Immature natural killer cell (primary cell): ENCODE measurements at regions not wholly inside any gene's neighbourhood (a gene's known extent, or its start where the extent isn't known, plus 50 kb on each side); places are given as distances from the start of the nearest gene placed in this dataset.

Source experiments
- DNase-seq, 3 donors: peaks; one replicate each; pipeline ENCODE4 v3.0.0; 2022; ENCODE audit warnings: mixed read lengths in 1 of 3
- H3K27ac Mint-ChIP-seq, 6 donors: one replicate each; pipeline ENCODE4 v1.8.0; 2020; ENCODE audit warnings: mixed read lengths in 6 of 6, mild to moderate bottlenecking in 5 of 6, inconsistent platforms in 4 of 6, moderate library complexity in 3 of 6
- H3K27me3 Mint-ChIP-seq, 3 donors: one replicate each; pipeline ENCODE4 v1.8.0; 2020 to 2021; ENCODE audit warnings: low read depth in 3 of 3, mild to moderate bottlenecking in 3 of 3, mixed read lengths in 3 of 3, moderate library complexity in 3 of 3, inconsistent platforms in 1 of 3
- H3K36me3 Mint-ChIP-seq, 3 donors: one replicate each; pipeline ENCODE4 v1.8.0; 2020; ENCODE audit warnings: mixed read lengths in 3 of 3, inconsistent platforms in 2 of 3, mild to moderate bottlenecking in 2 of 3
- H3K4me1 Mint-ChIP-seq, 2 donors: one replicate each; pipeline ENCODE4 v1.8.0; 2020; ENCODE audit warnings: inconsistent platforms in 2 of 2, mild to moderate bottlenecking in 2 of 2, mixed read lengths in 2 of 2, moderate library complexity in 1 of 2
- H3K4me3 Mint-ChIP-seq, 5 donors: one replicate each; pipeline ENCODE4 v1.8.0; 2020; ENCODE audit warnings: mild to moderate bottlenecking in 5 of 5, mixed read lengths in 5 of 5, inconsistent platforms in 3 of 5, moderate library complexity in 3 of 5
- H3K9me3 Mint-ChIP-seq, 6 donors: one replicate each; pipeline ENCODE4 v1.8.0; 2020; ENCODE audit warnings: mild to moderate bottlenecking in 6 of 6, mixed read lengths in 6 of 6, inconsistent platforms in 4 of 6, moderate library complexity in 3 of 6

DNA sequence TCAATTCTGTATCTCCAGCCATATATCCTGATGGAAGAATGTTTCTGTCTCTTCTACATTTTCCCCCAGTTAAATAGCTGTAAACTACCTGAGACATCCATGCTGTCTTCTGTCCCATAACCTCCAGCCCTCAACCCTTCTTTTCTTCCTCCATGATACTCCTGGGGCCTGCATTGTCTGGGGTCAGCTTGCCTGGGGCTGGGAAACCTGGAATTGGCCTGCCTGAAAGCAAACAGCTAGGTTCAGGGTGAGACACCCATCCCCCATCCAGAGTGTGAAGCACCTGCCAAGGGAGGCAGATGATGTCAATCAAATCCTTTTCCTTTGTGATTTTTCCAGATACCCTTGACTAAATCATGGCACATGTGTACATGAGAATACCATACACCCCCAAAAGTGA is 313.7 kb upstream of the MGAT5 start:
- Mint-ChIP-seq H3K27me3 (peaks cover 0 to 12% (median 4%) of the 10 kb centered on the region in 3 donors), H3K4me1 (no peaks in the 10 kb centered on the region), H3K36me3 (no peaks in the 10 kb centered on the region), H3K9me3 (peaks cover 0 to 2% (median 0%) of the 10 kb centered on the region in 6 donors), H3K4me3 (no peak overlapping the region), H3K27ac (no peak overlapping the region)
- no peak for DNase-seq

DNA sequence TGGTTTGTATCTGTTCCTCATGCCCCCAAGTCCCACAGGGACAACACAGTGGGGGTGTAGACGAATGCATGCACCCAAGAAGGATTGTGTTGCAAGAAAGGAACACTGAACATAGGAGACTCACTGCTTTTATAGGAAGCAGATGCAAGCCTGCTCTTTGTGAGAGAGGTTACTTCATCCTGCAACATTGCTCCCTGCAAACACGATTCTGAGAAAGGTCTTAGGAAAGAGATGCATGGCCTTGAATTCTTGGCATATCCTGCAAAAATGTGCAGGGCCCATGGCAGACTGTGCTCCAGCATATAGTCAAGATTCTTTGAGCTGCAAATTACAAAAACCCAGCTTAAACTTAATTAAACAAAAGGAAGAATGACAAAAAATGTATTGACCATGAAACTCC is 312.2 kb upstream of the MGAT5 start:
- Mint-ChIP-seq H3K36me3 (no peaks in the 10 kb centered on the region), H3K27ac (no peak overlapping the region), H3K27me3 (peaks cover 0 to 9% (median 3%) of the 10 kb centered on the region in 3 donors), H3K4me1 (no peaks in the 10 kb centered on the region), H3K4me3 (no peak overlapping the region), H3K9me3 (peaks cover 0 to 2% (median 0%) of the 10 kb centered on the region in 6 donors)
- DNase-seq, result no peak

DNA sequence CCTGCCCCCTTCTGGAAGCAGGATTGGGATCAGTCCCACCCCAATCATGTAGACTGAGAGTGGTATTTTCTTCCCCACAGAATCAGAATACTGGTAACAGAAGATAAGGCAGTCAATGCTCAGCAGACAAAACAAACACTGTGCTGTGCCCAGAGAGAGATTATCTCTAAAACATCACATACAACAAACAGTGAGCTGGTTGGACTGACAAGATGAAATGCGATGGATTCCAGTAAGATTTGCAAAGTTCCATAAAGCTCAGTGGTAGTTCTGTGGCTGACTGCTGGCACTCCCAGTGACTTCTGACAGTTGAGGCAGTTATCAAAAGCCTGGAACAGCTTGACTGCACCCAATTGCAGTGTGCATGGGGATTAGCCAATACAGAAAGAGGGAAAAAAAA is 311.5 kb upstream of the MGAT5 start:
- Mint-ChIP-seq H3K27ac (no peak overlapping the region), H3K9me3 (peaks cover 0 to 2% (median 0%) of the 10 kb centered on the region in 6 donors), H3K36me3 (no peaks in the 10 kb centered on the region), H3K4me1 (no peaks in the 10 kb centered on the region), H3K4me3 (no peak overlapping the region), H3K27me3 (peaks cover 0 to 7% (median 3%) of the 10 kb centered on the region in 3 donors)
- DNase-seq, result no peak

DNA sequence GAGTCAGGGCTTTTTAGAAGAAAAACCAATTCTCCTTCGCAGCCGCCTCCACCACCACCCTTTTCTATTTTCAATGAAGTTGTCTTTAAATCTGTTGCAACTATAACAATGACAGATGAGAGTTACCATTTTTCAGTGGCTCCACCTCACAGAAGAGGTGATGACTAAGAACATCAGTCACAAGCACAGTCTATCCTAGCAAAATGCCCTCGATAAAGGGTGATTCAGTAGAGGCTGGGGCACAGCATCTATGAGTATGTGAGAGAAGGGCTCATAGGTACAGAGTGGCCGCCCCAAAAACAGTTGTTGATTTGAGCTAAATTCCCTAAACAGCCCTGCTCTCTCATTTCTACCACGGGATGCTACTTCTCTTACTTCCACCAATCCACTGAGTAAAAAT is 310.8 kb upstream of the MGAT5 start:
- H3K4me3 Mint-ChIP-seq, result no peak overlapping the region
- H3K36me3 Mint-ChIP-seq, result no peaks in the 10 kb centered on the region
- peaks cover 0 to 5% (median 3%) of the 10 kb centered on the region in 3 donors for H3K27me3 Mint-ChIP-seq
- no peak for DNase-seq
- H3K27ac Mint-ChIP-seq, result no peak overlapping the region
- H3K9me3 Mint-ChIP-seq, result peaks cover 0 to 2% (median 0%) of the 10 kb centered on the region in 6 donors
- no peaks in the 10 kb centered on the region for H3K4me1 Mint-ChIP-seq

GRCh38 chr2:133945089-133945488 is 308.8 kb upstream of the MGAT5 start:
- Mint-ChIP-seq H3K9me3 (peaks cover 0 to 2% (median 0%) of the 10 kb centered on the region in 6 donors), H3K4me1 (no peaks in the 10 kb centered on the region), H3K27ac (no peak overlapping the region), H3K4me3 (no peak overlapping the region), H3K27me3 (peaks cover 0 to 9% (median 3%) of the 10 kb centered on the region in 3 donors), H3K36me3 (no peaks in the 10 kb centered on the region)
- no peak for DNase-seq

GRCh38 chr2:133947057-133947456 is 306.8 kb upstream of the MGAT5 start:
- no peaks in the 10 kb centered on the region for H3K36me3 Mint-ChIP-seq
- peaks cover 0 to 2% (median 0%) of the 10 kb centered on the region in 6 donors for H3K9me3 Mint-ChIP-seq
- no peak overlapping the region for H3K27ac Mint-ChIP-seq
- peaks cover 0 to 12% (median 3%) of the 10 kb centered on the region in 3 donors for H3K27me3 Mint-ChIP-seq
- H3K4me1 Mint-ChIP-seq, result no peaks in the 10 kb centered on the region
- H3K4me3 Mint-ChIP-seq, result no peak overlapping the region
- no peak for DNase-seq

GRCh38 chr2:133948610-133949290 is 305.1 kb upstream of the MGAT5 start:
- DNase-seq, result no peak
- Mint-ChIP-seq H3K36me3 (no peaks in the 10 kb centered on the region), H3K4me3 (no peak overlapping the region), H3K9me3 (peaks cover 0 to 2% (median 0%) of the 10 kb centered on the region in 6 donors), H3K27ac (no peak overlapping the region), H3K27me3 (peaks cover 1 to 7% (median 3%) of the 10 kb centered on the region in 3 donors), H3K4me1 (no peaks in the 10 kb centered on the region)

DNA sequence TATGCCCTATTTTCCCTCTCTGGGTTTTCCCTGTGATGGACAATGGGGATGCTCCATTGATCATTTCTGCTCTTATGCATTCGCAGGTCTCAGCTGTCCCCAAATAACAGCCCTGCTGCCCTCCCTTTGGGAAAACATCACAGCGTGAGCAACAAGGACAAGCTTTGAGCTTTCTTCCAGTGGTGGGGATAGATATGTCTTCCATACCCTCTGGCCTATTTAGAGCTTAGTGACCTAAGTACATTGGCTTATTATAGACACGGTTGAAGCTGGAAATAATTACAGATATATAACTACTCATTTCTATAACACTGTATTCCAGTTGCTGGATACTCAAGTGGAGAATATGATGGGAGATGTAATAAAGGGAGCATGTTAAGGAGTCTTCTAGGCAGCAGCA is 304.3 kb upstream of the MGAT5 start:
- Mint-ChIP-seq H3K4me1 (no peaks in the 10 kb centered on the region), H3K36me3 (no peaks in the 10 kb centered on the region), H3K27ac (no peak overlapping the region), H3K4me3 (no peak overlapping the region), H3K27me3 (peaks cover 3 to 7% (median 3%) of the 10 kb centered on the region in 3 donors), H3K9me3 (peaks cover 0 to 1% (median 0%) of the 10 kb centered on the region in 6 donors)
- no peak for DNase-seq

GRCh38 chr2:133951209-133951608 is 302.7 kb upstream of the MGAT5 start:
- Mint-ChIP-seq H3K4me3 (no peak overlapping the region), H3K36me3 (no peaks in the 10 kb centered on the region), H3K27ac (no peak overlapping the region), H3K4me1 (no peaks in the 10 kb centered on the region), H3K9me3 (peaks cover 0 to 3% (median 0%) of the 10 kb centered on the region in 6 donors), H3K27me3 (peaks cover under 1 to 7% (median 3%) of the 10 kb centered on the region in 3 donors)
- DNase-seq, result no peak

DNA sequence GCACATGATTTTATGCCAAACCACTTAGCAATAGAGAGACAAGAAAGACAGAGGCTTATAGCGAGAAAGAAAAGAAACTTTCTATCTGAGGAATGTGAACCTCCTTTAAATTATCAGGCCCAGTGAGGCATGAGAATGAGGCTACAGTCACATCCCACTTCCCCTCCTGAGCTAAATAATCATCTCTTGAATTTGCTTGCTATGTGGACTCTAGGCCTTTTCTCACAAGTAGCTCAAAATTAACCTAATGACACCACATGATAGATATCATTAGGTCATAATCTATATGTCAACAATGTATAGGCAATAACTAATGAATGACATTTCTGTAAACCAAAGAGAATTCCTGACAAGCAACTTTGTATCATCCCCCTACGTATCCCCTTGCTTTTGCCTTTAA is 301.5 kb upstream of the MGAT5 start:
- Mint-ChIP-seq H3K9me3 (peaks cover 0 to 3% (median 0%) of the 10 kb centered on the region in 6 donors), H3K36me3 (no peaks in the 10 kb centered on the region), H3K4me3 (no peak overlapping the region), H3K27ac (no peak overlapping the region), H3K27me3 (peaks cover 2 to 10% (median 3%) of the 10 kb centered on the region in 3 donors), H3K4me1 (no peaks in the 10 kb centered on the region)
- DNase-seq, result no peak

DNA sequence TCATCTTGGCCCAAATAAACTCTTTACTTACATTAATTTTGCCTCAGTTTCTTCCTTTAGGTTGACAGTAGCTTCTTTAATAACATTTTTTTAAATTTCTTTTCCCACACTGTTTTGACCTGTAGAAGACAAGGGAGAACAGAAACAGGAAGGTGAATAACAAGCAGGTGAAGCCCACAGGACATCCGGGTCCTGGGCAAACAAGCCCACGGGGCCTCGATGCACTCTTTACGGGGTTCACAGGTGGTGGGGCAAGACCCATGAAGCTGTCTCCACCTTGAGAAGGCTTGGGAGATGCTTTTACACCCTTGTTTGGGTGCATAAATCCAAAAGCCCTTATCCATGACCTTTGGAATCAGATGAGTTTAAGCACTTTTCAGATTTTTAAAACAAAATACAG is 301.0 kb upstream of the MGAT5 start:
- H3K36me3 Mint-ChIP-seq, result no peaks in the 10 kb centered on the region
- H3K9me3 Mint-ChIP-seq, result peaks cover 0 to 3% (median 0%) of the 10 kb centered on the region in 6 donors
- H3K27ac Mint-ChIP-seq, result no peak overlapping the region
- H3K4me3 Mint-ChIP-seq, result no peak overlapping the region
- no peaks in the 10 kb centered on the region for H3K4me1 Mint-ChIP-seq
- no peak for DNase-seq
- H3K27me3 Mint-ChIP-seq, result peaks cover 2 to 10% (median 3%) of the 10 kb centered on the region in 3 donors

- no peak overlapping the region for H3K27ac Mint-ChIP-seq
- H3K27me3 Mint-ChIP-seq, result peaks cover 2 to 13% (median 3%) of the 10 kb centered on the region in 3 donors
- no peak overlapping the region for H3K4me3 Mint-ChIP-seq
- H3K4me1 Mint-ChIP-seq, result no peaks in the 10 kb centered on the region
- no peak for DNase-seq
- peaks cover 0 to 3% (median 0%) of the 10 kb centered on the region in 6 donors for H3K9me3 Mint-ChIP-seq
- no peaks in the 10 kb centered on the region for H3K36me3 Mint-ChIP-seq
Observed at GRCh38 chr2:133953524-133953923, 300.3 kb upstream of the MGAT5 start.

DNA sequence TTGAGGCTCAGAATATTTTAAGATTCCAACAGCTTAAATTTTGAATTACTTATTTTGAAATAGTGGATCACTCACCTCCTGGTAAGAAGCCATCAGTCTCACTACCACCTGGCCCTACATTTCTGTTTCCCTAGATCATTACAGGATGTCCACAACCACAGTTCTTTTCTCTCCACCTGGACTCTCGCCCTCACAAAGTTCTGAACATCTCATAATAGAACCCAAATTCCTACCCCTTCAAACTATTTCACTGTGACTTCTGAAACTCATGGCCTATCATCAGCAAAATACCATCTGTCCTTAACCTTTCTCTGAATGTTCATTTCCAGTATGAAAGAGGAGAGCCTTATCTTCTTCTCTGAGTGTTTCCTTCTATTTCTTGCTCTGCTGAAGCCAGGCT is 299.2 kb upstream of the MGAT5 start:
- H3K4me1 Mint-ChIP-seq, result no peaks in the 10 kb centered on the region
- H3K4me3 Mint-ChIP-seq, result no peak overlapping the region
- peaks cover 0 to 3% (median 0%) of the 10 kb centered on the region in 6 donors for H3K9me3 Mint-ChIP-seq
- peaks cover 2 to 19% (median 3%) of the 10 kb centered on the region in 3 donors for H3K27me3 Mint-ChIP-seq
- DNase-seq, result no peak
- no peak overlapping the region for H3K27ac Mint-ChIP-seq
- no peaks in the 10 kb centered on the region for H3K36me3 Mint-ChIP-seq

DNA sequence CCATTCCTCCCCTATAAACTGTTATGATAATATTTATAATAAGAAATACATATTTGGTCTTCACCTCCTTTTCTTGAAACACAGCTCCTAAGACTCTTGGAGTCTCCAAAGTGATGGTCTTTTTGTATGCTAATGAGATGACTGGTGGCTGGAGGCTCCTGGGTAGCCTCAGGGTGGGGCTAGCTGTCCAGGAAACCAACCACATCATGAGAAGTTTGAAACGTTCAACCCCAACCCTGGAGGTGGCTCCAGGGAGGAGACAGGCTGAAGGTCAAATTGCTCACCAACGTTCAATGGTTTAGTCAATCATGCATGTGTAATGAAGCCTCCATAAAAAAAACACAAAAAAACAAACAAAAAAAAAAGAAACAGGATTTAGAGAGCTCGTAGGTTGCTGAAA is 298.7 kb upstream of the MGAT5 start:
- DNase-seq, result no peak
- Mint-ChIP-seq H3K4me3 (no peak overlapping the region), H3K36me3 (no peaks in the 10 kb centered on the region), H3K27ac (no peak overlapping the region), H3K4me1 (no peaks in the 10 kb centered on the region), H3K9me3 (peaks cover 0 to 3% (median 0%) of the 10 kb centered on the region in 6 donors), H3K27me3 (peaks cover 2 to 18% (median 3%) of the 10 kb centered on the region in 3 donors)
